Transverse colon (tissue), 3 donors: ENCODE measurements at regions not wholly inside any gene's neighbourhood (a gene's known extent, or its start where the extent isn't known, plus 50 kb on each side); places are given as distances from the start of the nearest gene placed in this dataset.

Experiments used
- CTCF ChIP-seq, 5 experiments: fragments of 200-600 bp in 3 of 5; fragments of 450-650 bp in 2 of 5; sonication (generic) in 3 of 5; IDR thresholded peaks; 1 replicate in 2 of 5; 2 replicates in 3 of 5; pipeline ENCODE4 v1.5.1; 2016 to 2017; ENCODE audit warnings: antibody characterized with exemption in 5 of 5, inconsistent platforms in 3 of 5, mild to moderate bottlenecking in 2 of 5, moderate library complexity in 1 of 5
- POLR2A ChIP-seq: fragments of 450-650 bp; IDR thresholded peaks from one replicate; pipeline ENCODE4 v1.6.1; 2016; ENCODE audit warnings: antibody characterized with exemption, mild to moderate bottlenecking, moderate library complexity

- TF ChIP-seq CTCF (IDR thresholded peaks at IDR 0.05) (no peak), POLR2A (no peak)
Measured at GRCh38 chr20:61025536-61025935, 226.5 kb upstream of the CDH4 start.
